ENCODE measurements at regions not wholly inside any gene's neighbourhood (a gene's known extent, or its start where the extent isn't known, plus 50 kb on each side); places are given as distances from the start of the nearest gene placed in this dataset.

- Histone ChIP-seq H3K27ac (ENCODE audit: insufficient read depth, low read length, poor library complexity, severe bottlenecking) (no peak overlapping the region), H3K27me3 (replicated peaks; ENCODE audit: control insufficient read depth, insufficient read depth, low read length, poor library complexity, severe bottlenecking) (no peaks in the 10 kb centered on the region), H3K4me1 (ENCODE audit: control insufficient read depth, insufficient read depth, low read length, poor library complexity, severe bottlenecking) (no peaks in the 10 kb centered on the region), H3K9me3 (ENCODE audit: control insufficient read depth, low read length) (no peaks in the 10 kb centered on the region), H3K36me3 (ENCODE audit: control insufficient read depth, insufficient read depth, low read length) (no peaks in the 10 kb centered on the region), H3K4me3 (ENCODE audit: insufficient read depth, low read depth, low read length, poor library complexity, severe bottlenecking) (no peak overlapping the region)
- DNase-seq = no peak
Measured at GRCh38 chrX:38999099-38999498, 197.8 kb downstream of the MID1IP1 start.

GRCh38 chrX:38999967-39000745, 198.9 kb downstream of the MID1IP1 start:
- no peak for DNase-seq
- H3K4me1 ChIP-seq (ENCODE audit: control insufficient read depth, insufficient read depth, low read length, poor library complexity, severe bottlenecking) = no peaks in the 10 kb centered on the region
- H3K27me3 ChIP-seq (replicated peaks; ENCODE audit: control insufficient read depth, insufficient read depth, low read length, poor library complexity, severe bottlenecking) = no peaks in the 10 kb centered on the region
- H3K36me3 ChIP-seq (ENCODE audit: control insufficient read depth, insufficient read depth, low read length) = no peaks in the 10 kb centered on the region
- no peak overlapping the region for H3K4me3 ChIP-seq (ENCODE audit: insufficient read depth, low read depth, low read length, poor library complexity, severe bottlenecking)
- no peaks in the 10 kb centered on the region for H3K9me3 ChIP-seq (ENCODE audit: control insufficient read depth, low read length)
- H3K27ac ChIP-seq (ENCODE audit: insufficient read depth, low read length, poor library complexity, severe bottlenecking) = no peak overlapping the region

GRCh38 chrX:39000802-39001201, 199.5 kb downstream of the MID1IP1 start:
- Histone ChIP-seq H3K36me3 (ENCODE audit: control insufficient read depth, insufficient read depth, low read length) (no peaks in the 10 kb centered on the region), H3K4me3 (ENCODE audit: insufficient read depth, low read depth, low read length, poor library complexity, severe bottlenecking) (no peak overlapping the region), H3K27me3 (replicated peaks; ENCODE audit: control insufficient read depth, insufficient read depth, low read length, poor library complexity, severe bottlenecking) (no peaks in the 10 kb centered on the region), H3K4me1 (ENCODE audit: control insufficient read depth, insufficient read depth, low read length, poor library complexity, severe bottlenecking) (no peaks in the 10 kb centered on the region), H3K9me3 (ENCODE audit: control insufficient read depth, low read length) (no peaks in the 10 kb centered on the region), H3K27ac (ENCODE audit: insufficient read depth, low read length, poor library complexity, severe bottlenecking) (no peak overlapping the region)
- no peak for DNase-seq

GRCh38 chrX:39002466-39002865, 201.2 kb downstream of the MID1IP1 start:
- no peak for DNase-seq
- Histone ChIP-seq H3K9me3 (ENCODE audit: control insufficient read depth, low read length) (no peaks in the 10 kb centered on the region), H3K27ac (ENCODE audit: insufficient read depth, low read length, poor library complexity, severe bottlenecking) (no peak overlapping the region), H3K4me1 (ENCODE audit: control insufficient read depth, insufficient read depth, low read length, poor library complexity, severe bottlenecking) (no peaks in the 10 kb centered on the region), H3K4me3 (ENCODE audit: insufficient read depth, low read depth, low read length, poor library complexity, severe bottlenecking) (no peak overlapping the region), H3K36me3 (ENCODE audit: control insufficient read depth, insufficient read depth, low read length) (no peaks in the 10 kb centered on the region), H3K27me3 (replicated peaks; ENCODE audit: control insufficient read depth, insufficient read depth, low read length, poor library complexity, severe bottlenecking) (no peaks in the 10 kb centered on the region)

- Histone ChIP-seq H3K9me3 (ENCODE audit: control insufficient read depth, low read length) (no peaks in the 10 kb centered on the region), H3K4me1 (ENCODE audit: control insufficient read depth, insufficient read depth, low read length, poor library complexity, severe bottlenecking) (no peaks in the 10 kb centered on the region), H3K36me3 (ENCODE audit: control insufficient read depth, insufficient read depth, low read length) (no peaks in the 10 kb centered on the region), H3K27ac (ENCODE audit: insufficient read depth, low read length, poor library complexity, severe bottlenecking) (no peak overlapping the region), H3K4me3 (ENCODE audit: insufficient read depth, low read depth, low read length, poor library complexity, severe bottlenecking) (no peak overlapping the region), H3K27me3 (replicated peaks; ENCODE audit: control insufficient read depth, insufficient read depth, low read length, poor library complexity, severe bottlenecking) (no peaks in the 10 kb centered on the region)
- DNase-seq = no peak
Measured at GRCh38 chrX:39008549-39008948, 207.3 kb downstream of the MID1IP1 start.

- Histone ChIP-seq H3K27ac (ENCODE audit: insufficient read depth, low read length, poor library complexity, severe bottlenecking) (no peak overlapping the region), H3K4me1 (ENCODE audit: control insufficient read depth, insufficient read depth, low read length, poor library complexity, severe bottlenecking) (no peaks in the 10 kb centered on the region), H3K9me3 (ENCODE audit: control insufficient read depth, low read length) (no peaks in the 10 kb centered on the region), H3K4me3 (ENCODE audit: insufficient read depth, low read depth, low read length, poor library complexity, severe bottlenecking) (no peak overlapping the region), H3K36me3 (ENCODE audit: control insufficient read depth, insufficient read depth, low read length) (no peaks in the 10 kb centered on the region), H3K27me3 (replicated peaks; ENCODE audit: control insufficient read depth, insufficient read depth, low read length, poor library complexity, severe bottlenecking) (no peaks in the 10 kb centered on the region)
- DNase-seq = no peak
Measured at GRCh38 chrX:39011454-39012221, 210.4 kb downstream of the MID1IP1 start.

- no peaks in the 10 kb centered on the region for H3K9me3 ChIP-seq (ENCODE audit: control insufficient read depth, low read length)
- H3K4me1 ChIP-seq (ENCODE audit: control insufficient read depth, insufficient read depth, low read length, poor library complexity, severe bottlenecking) = no peaks in the 10 kb centered on the region
- DNase-seq = no peak
- H3K4me3 ChIP-seq (ENCODE audit: insufficient read depth, low read depth, low read length, poor library complexity, severe bottlenecking) = no peak overlapping the region
- H3K36me3 ChIP-seq (ENCODE audit: control insufficient read depth, insufficient read depth, low read length) = no peaks in the 10 kb centered on the region
- no peak overlapping the region for H3K27ac ChIP-seq (ENCODE audit: insufficient read depth, low read length, poor library complexity, severe bottlenecking)
- H3K27me3 ChIP-seq (replicated peaks; ENCODE audit: control insufficient read depth, insufficient read depth, low read length, poor library complexity, severe bottlenecking) = no peaks in the 10 kb centered on the region
Measured at GRCh38 chrX:39012621-39013111, 211.4 kb downstream of the MID1IP1 start.

- no peaks in the 10 kb centered on the region for H3K27me3 ChIP-seq (replicated peaks; ENCODE audit: control insufficient read depth, insufficient read depth, low read length, poor library complexity, severe bottlenecking)
- no peak overlapping the region for H3K27ac ChIP-seq (ENCODE audit: insufficient read depth, low read length, poor library complexity, severe bottlenecking)
- no peak for DNase-seq
- H3K4me3 ChIP-seq (ENCODE audit: insufficient read depth, low read depth, low read length, poor library complexity, severe bottlenecking) = no peak overlapping the region
- H3K9me3 ChIP-seq (ENCODE audit: control insufficient read depth, low read length) = no peaks in the 10 kb centered on the region
- no peaks in the 10 kb centered on the region for H3K4me1 ChIP-seq (ENCODE audit: control insufficient read depth, insufficient read depth, low read length, poor library complexity, severe bottlenecking)
- H3K36me3 ChIP-seq (ENCODE audit: control insufficient read depth, insufficient read depth, low read length) = no peaks in the 10 kb centered on the region
Measured at GRCh38 chrX:39016556-39016955, 215.3 kb downstream of the MID1IP1 start.

GRCh38 chrX:39017077-39017476, 215.8 kb downstream of the MID1IP1 start:
- no peak for DNase-seq
- no peak overlapping the region for H3K4me3 ChIP-seq (ENCODE audit: insufficient read depth, low read depth, low read length, poor library complexity, severe bottlenecking)
- no peaks in the 10 kb centered on the region for H3K36me3 ChIP-seq (ENCODE audit: control insufficient read depth, insufficient read depth, low read length)
- no peaks in the 10 kb centered on the region for H3K9me3 ChIP-seq (ENCODE audit: control insufficient read depth, low read length)
- no peaks in the 10 kb centered on the region for H3K27me3 ChIP-seq (replicated peaks; ENCODE audit: control insufficient read depth, insufficient read depth, low read length, poor library complexity, severe bottlenecking)
- H3K4me1 ChIP-seq (ENCODE audit: control insufficient read depth, insufficient read depth, low read length, poor library complexity, severe bottlenecking) = no peaks in the 10 kb centered on the region
- no peak overlapping the region for H3K27ac ChIP-seq (ENCODE audit: insufficient read depth, low read length, poor library complexity, severe bottlenecking)

- Histone ChIP-seq H3K4me3 (ENCODE audit: insufficient read depth, low read depth, low read length, poor library complexity, severe bottlenecking) (no peak overlapping the region), H3K27me3 (replicated peaks; ENCODE audit: control insufficient read depth, insufficient read depth, low read length, poor library complexity, severe bottlenecking) (no peaks in the 10 kb centered on the region), H3K27ac (ENCODE audit: insufficient read depth, low read length, poor library complexity, severe bottlenecking) (no peak overlapping the region), H3K4me1 (ENCODE audit: control insufficient read depth, insufficient read depth, low read length, poor library complexity, severe bottlenecking) (no peaks in the 10 kb centered on the region), H3K36me3 (ENCODE audit: control insufficient read depth, insufficient read depth, low read length) (no peaks in the 10 kb centered on the region), H3K9me3 (ENCODE audit: control insufficient read depth, low read length) (no peaks in the 10 kb centered on the region)
- DNase-seq = no peak
Measured at GRCh38 chrX:39017716-39018115, 216.5 kb downstream of the MID1IP1 start.
